RWPE2 (cell line): ENCODE measurements at regions not wholly inside any gene's neighbourhood (a gene's known extent, or its start where the extent isn't known, plus 50 kb on each side); places are given as distances from the start of the nearest gene placed in this dataset.

ENCODE experiments used
- ATAC-seq: fragments of 200-7000 bp; cut with Tn5 transposase; 3 replicates; pipeline ENCODE4 v1.9.1; 2021; ENCODE audit warnings: low read depth
- DNase-seq: peaks from one replicate; pipeline ENCODE4 v3.0.0-alpha.2; 2020; ENCODE audit warnings: low spot score
- H3K27ac ChIP-seq: fragments of 450-650 bp; 2 replicates; pipeline ENCODE4 v1.5.1; 2017; ENCODE audit warnings: mild to moderate bottlenecking; ENCODE audit not compliant: poor library complexity, severe bottlenecking
- H3K27me3 ChIP-seq: fragments of 250-450 bp; sonication (Bioruptor Pico); 2 replicates; pipeline ENCODE4 v1.5.1; 2021; ENCODE audit warnings: mild to moderate bottlenecking, moderate library complexity; ENCODE audit not compliant: insufficient read depth, poor library complexity, severe bottlenecking
- H3K36me3 ChIP-seq: fragments of 250-450 bp; sonication (Bioruptor Pico); 2 replicates; pipeline ENCODE4 v1.5.1; 2020; ENCODE audit warnings: low read depth, mild to moderate bottlenecking, moderate library complexity
- H3K4me1 ChIP-seq: fragments of 250-450 bp; sonication (Bioruptor Pico); 2 replicates; pipeline ENCODE4 v1.5.1; 2021; ENCODE audit warnings: mild to moderate bottlenecking, moderate library complexity; ENCODE audit not compliant: insufficient read depth, poor library complexity, severe bottlenecking
- H3K4me3 ChIP-seq: fragments of 250-450 bp; sonication (Bioruptor Pico); 2 replicates; pipeline ENCODE4 v1.5.1; 2021; ENCODE audit warnings: mild to moderate bottlenecking, moderate library complexity; ENCODE audit not compliant: severe bottlenecking
- H3K9me3 ChIP-seq: fragments of 250-450 bp; sonication (Bioruptor Pico); 2 replicates; pipeline ENCODE4 v1.5.1; 2021; ENCODE audit warnings: mild to moderate bottlenecking, moderate library complexity; ENCODE audit not compliant: severe bottlenecking
- TF ChIP-seq, protein P1 (sequence below): fragments of 450-650 bp; IDR thresholded peaks from one replicate; pipeline ENCODE4 v1.5.1; 2017; ENCODE audit warnings: mild to moderate bottlenecking, moderate library complexity; ENCODE audit not compliant: poor library complexity, severe bottlenecking

DNA sequence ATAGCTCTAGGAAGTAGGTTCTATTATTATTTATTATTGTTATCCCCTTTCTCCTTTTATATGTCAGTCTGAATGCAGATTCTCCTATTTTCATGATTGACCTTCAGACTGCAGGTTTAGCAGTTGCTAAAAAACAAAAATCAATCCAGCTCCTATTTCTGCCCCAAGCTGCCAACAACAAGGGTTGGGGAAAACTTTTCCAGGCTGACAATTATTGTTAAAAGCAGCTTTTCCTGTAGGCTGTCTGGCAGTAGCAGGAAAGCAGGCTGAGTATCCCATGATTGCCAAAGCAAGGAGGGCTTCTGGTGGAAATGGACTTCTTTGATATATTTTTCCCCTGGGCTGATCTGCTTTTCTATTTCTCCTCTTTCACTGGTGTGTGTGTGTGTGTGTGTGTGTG lies 78.0 kb upstream of the CTLA4 start:
- H3K9me3 ChIP-seq, result no peaks in the 10 kb centered on the region
- no peaks in the 10 kb centered on the region for H3K36me3 ChIP-seq
- H3K27ac ChIP-seq, result no peak overlapping the region
- H3K27me3 ChIP-seq, result no peaks in the 10 kb centered on the region
- TF ChIP-seq, protein P1, sequence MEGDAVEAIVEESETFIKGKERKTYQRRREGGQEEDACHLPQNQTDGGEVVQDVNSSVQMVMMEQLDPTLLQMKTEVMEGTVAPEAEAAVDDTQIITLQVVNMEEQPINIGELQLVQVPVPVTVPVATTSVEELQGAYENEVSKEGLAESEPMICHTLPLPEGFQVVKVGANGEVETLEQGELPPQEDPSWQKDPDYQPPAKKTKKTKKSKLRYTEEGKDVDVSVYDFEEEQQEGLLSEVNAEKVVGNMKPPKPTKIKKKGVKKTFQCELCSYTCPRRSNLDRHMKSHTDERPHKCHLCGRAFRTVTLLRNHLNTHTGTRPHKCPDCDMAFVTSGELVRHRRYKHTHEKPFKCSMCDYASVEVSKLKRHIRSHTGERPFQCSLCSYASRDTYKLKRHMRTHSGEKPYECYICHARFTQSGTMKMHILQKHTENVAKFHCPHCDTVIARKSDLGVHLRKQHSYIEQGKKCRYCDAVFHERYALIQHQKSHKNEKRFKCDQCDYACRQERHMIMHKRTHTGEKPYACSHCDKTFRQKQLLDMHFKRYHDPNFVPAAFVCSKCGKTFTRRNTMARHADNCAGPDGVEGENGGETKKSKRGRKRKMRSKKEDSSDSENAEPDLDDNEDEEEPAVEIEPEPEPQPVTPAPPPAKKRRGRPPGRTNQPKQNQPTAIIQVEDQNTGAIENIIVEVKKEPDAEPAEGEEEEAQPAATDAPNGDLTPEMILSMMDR, result no peak
- DNase-seq, result no peak
- ATAC-seq, result no peak
- H3K4me1 ChIP-seq, result no peaks in the 10 kb centered on the region
- H3K4me3 ChIP-seq, result no peak overlapping the region

DNA sequence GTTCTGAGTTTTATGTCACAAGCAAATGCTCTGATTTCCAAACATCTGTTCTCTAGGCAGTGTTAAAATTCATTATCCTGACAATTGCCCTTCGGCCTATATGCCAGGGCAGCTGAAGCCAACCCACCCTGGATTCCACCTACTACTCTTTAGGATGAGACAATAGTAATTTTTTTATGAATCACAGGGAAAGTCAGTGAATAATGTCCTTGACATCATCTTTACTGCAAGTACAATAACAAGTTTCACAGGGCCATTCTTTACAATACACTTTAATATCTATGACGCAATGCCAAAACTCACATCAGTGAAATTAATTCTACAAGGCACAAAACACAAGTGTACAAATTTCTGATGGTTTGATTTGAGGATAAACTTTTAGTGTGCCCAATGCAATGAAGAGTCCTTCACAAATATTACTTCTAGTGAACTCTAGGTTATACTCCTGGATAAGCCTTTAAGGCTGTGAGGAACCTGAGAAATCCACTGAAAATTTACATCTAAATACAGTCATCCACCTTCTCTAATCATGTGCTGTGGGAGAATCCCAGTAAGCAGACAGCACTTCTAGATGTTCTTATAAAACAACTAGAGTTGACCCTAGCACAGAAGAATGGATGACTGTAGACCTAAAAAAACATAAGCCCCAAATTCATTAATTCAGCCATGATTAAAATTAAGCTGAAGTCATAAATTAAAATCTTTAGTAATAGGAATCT lies 77.3 kb upstream of the CTLA4 start:
- Histone ChIP-seq H3K4me3 (no peak overlapping the region), H3K27ac (no peak overlapping the region), H3K9me3 (no peaks in the 10 kb centered on the region), H3K4me1 (no peaks in the 10 kb centered on the region), H3K27me3 (no peaks in the 10 kb centered on the region), H3K36me3 (no peaks in the 10 kb centered on the region)
- DNase-seq (no peak), ATAC-seq (no peak)
- TF ChIP-seq, protein P1, result no peak

DNA sequence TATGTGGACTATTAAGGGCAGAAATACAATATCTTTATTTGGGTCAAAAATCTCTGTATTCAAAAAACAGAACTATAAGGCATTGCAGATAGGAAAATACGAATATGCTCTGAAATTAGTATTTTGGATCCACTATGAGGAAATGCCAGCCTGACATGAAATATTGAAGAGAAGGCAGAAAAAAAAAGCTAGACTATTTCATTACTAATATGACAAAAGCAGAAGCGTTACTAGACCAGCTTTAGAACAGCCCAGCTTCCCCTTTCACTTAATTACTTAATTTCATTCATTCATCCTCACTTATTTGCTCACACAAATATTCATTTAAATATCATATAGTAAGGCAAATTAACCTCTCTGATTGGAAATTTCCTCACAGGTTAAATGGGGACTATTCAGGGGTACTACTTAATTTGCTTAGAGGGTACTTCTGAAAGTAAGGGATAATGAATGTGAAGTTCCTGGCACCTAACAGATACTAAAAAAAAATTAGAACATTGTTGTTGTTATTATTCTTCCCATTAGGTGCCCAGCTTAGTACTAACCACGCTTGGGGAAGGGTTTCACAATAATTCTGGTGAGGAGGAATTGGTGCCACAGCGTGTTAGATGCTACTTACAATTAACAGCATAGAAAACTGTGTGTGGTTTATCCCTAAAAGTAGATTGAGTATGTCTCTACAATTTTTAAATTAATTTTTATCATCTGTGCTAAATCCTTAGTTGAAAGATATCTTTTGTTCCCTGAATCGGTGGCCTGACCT lies 71.1 kb upstream of the CTLA4 start:
- Histone ChIP-seq H3K4me3 (no peak overlapping the region), H3K4me1 (no peaks in the 10 kb centered on the region), H3K36me3 (no peaks in the 10 kb centered on the region), H3K9me3 (no peaks in the 10 kb centered on the region), H3K27me3 (no peaks in the 10 kb centered on the region), H3K27ac (no peak overlapping the region)
- no peak for DNase-seq
- ATAC-seq, result no peak
- TF ChIP-seq, protein P1, result no peak

DNA sequence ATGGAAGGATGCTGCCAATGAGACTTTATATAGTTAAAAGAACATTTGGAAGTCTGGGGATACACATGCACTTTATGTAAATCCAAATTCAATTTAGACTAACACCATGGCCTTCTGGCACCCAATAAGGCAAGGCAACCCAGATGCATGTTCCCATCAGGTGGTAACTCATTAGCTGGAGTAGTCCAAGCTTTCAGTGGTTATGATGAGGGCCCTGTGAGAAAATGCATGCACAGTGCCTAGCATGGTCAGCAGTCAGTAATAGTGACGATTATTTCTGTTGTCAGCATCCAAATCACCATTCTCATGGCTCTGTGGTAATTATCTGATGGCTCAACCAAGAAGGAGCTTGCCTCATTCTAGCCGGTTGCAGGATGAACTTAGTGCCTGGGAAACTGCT lies 70.3 kb upstream of the CTLA4 start:
- Histone ChIP-seq H3K9me3 (no peaks in the 10 kb centered on the region), H3K27me3 (no peaks in the 10 kb centered on the region), H3K27ac (no peak overlapping the region), H3K4me1 (no peaks in the 10 kb centered on the region), H3K4me3 (no peak overlapping the region), H3K36me3 (no peaks in the 10 kb centered on the region)
- TF ChIP-seq, protein P1, result no peak
- no peak for DNase-seq
- no peak for ATAC-seq

DNA sequence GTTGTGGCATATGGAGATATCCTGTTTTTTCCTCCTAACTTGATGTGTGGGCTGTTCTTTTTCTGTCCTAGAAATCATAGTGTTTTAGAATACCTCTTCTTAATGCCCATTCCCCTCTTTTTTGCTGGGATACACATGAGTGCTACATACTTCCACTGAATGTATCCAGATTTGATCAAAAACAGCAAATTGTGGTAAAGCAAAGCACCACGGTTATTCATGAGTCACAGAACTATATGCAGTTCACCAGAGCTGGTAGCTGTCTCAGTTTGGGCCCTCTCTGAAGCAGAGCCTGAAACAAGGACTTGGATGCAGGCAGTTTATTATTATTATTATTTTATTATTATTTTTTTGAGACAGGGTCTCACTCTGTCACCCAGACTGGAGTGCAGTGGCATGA lies 69.9 kb upstream of the CTLA4 start:
- Histone ChIP-seq H3K27me3 (no peaks in the 10 kb centered on the region), H3K27ac (no peak overlapping the region), H3K9me3 (no peaks in the 10 kb centered on the region), H3K4me3 (no peak overlapping the region), H3K4me1 (no peaks in the 10 kb centered on the region), H3K36me3 (no peaks in the 10 kb centered on the region)
- TF ChIP-seq, protein P1, result no peak
- DNase-seq, result no peak
- no peak for ATAC-seq
